ENCODE measurements at regions not wholly inside any gene's neighbourhood (a gene's known extent, or its start where the extent isn't known, plus 50 kb on each side); places are given as distances from the start of the nearest gene placed in this dataset.
"Not testable (repeated sequence)": the region's sequence is repeated elsewhere in the genome, so short reads cannot be mapped to it uniquely, and the experiment has no call there.

GRCh38 chrX:56468441-56468840, 95.0 kb upstream of the UBQLN2 start:
- TF ChIP-seq POLR2AphosphoS5 (IDR thresholded peaks at IDR 0.05) (no peak), POLR2A (IDR thresholded peaks at IDR 0.05) (no peak), CTCF (IDR thresholded peaks at IDR 0.05 in 8 of 11, conservative IDR thresholded peaks at IDR 0.05 in 3 of 11) (no peak)
- DNase-seq = no peak

GRCh38 chrX:56494923-56495322, 68.5 kb upstream of the UBQLN2 start:
- DNase-seq; intact Hi-C loops (cut with DNase I; ENCODE audit: low total_unique reads); H3K4me3 ChIP-seq; H3K4me1 ChIP-seq; H3K27ac ChIP-seq; H3K9me3 ChIP-seq; H3K36me3 ChIP-seq: not testable (repeated sequence)
- peaks cover 0 to 19% (median 0%) of the 10 kb centered on the region in 7 donors for H3K27me3 ChIP-seq (replicated peaks in 1 of 7)
- WGBS, 5 donors = 82 to 94% (median 87%) methylated on average over 8 of the region's 8 CpGs

More at GRCh38 chrX:56468441-56468840, 95.0 kb upstream of the UBQLN2 start:
- Histone ChIP-seq H3K9me3 (no peaks in the 10 kb centered on the region), H3K4me3 (no peak overlapping the region), H3K4me1 (no peaks in the 10 kb centered on the region), H3K27ac (no peak overlapping the region), H3K36me3 (no peaks in the 10 kb centered on the region), H3K27me3 (replicated peaks in 1 of 7) (peaks cover 0 to 11% (median 0%) of the 10 kb centered on the region in 7 donors)
- intact Hi-C loops (cut with DNase I; ENCODE audit: low total_unique reads) = no loop called here
- WGBS, 5 donors = 53 to 92% (median 64%) methylated on average over 2 of the region's 2 CpGs

- no peak overlapping the region for H3K27ac ChIP-seq
- H3K36me3 ChIP-seq = no peaks in the 10 kb centered on the region
- no peak for DNase-seq
- no peaks in the 10 kb centered on the region for H3K4me1 ChIP-seq
- TF ChIP-seq POLR2A (IDR thresholded peaks at IDR 0.05) = no peak
- no peak for TF ChIP-seq CTCF (IDR thresholded peaks at IDR 0.05 in 8 of 11, conservative IDR thresholded peaks at IDR 0.05 in 3 of 11)
- no peak for TF ChIP-seq POLR2AphosphoS5 (IDR thresholded peaks at IDR 0.05)
- no peaks in the 10 kb centered on the region for H3K9me3 ChIP-seq
- intact Hi-C loops (cut with DNase I; ENCODE audit: low total_unique reads) = no loop called here
- WGBS, 5 donors = 55 to 95% (median 86%) methylated on average over 1 of the region's 1 CpG
- H3K4me3 ChIP-seq = no peak overlapping the region
- peaks cover 0 to 34% (median 0%) of the 10 kb centered on the region in 7 donors for H3K27me3 ChIP-seq (replicated peaks in 1 of 7)
These were observed 64.7 kb upstream of the UBQLN2 start for GRCh38 chrX:56498756-56499155.

GRCh38 chrX:56499372-56499771, 64.1 kb upstream of the UBQLN2 start:
- Histone ChIP-seq H3K27ac (no peak overlapping the region), H3K27me3 (replicated peaks in 1 of 7) (peaks cover 0 to 37% (median 0%) of the 10 kb centered on the region in 7 donors), H3K9me3 (no peaks in the 10 kb centered on the region), H3K4me1 (no peaks in the 10 kb centered on the region), H3K36me3 (no peaks in the 10 kb centered on the region), H3K4me3 (no peak overlapping the region)
- TF ChIP-seq POLR2A (IDR thresholded peaks at IDR 0.05) (no peak), POLR2AphosphoS5 (IDR thresholded peaks at IDR 0.05) (no peak), CTCF (IDR thresholded peaks at IDR 0.05 in 8 of 11, conservative IDR thresholded peaks at IDR 0.05 in 3 of 11) (no peak)
- intact Hi-C loops (cut with DNase I; ENCODE audit: low total_unique reads) = no loop called here
- 56 to 79% (median 74%) methylated on average over 3 of the region's 3 CpGs for WGBS, 5 donors
- no peak for DNase-seq

Data from spleen (tissue), 11 donors.